B cell (primary cell): ENCODE measurements at regions not wholly inside any gene's neighbourhood (a gene's known extent, or its start where the extent isn't known, plus 50 kb on each side); places are given as distances from the start of the nearest gene placed in this dataset.

Experiments
- ATAC-seq: fragments of 200-7000 bp; cut with Tn5 transposase; one replicate; pipeline ENCODE4 v1.10.0; 2021; ENCODE audit warnings: low read depth, mild to moderate bottlenecking, moderate number of reproducible peaks, moderate library complexity
- CTCF ChIA-PET: fragments of 350-600 bp; sonication (Branson Sonifier 250); formaldehyde crosslinking; loops from one replicate; lab custom pipeline; 2021; ENCODE audit warnings: antibody characterized with exemption, inconsistent platforms; lab: Charles Lee
- POLR2A ChIA-PET: fragments of 350-600 bp; sonication (Branson Sonifier 250); formaldehyde crosslinking; loops from one replicate; lab custom pipeline; 2021; ENCODE audit warnings: antibody characterized with exemption; lab: Charles Lee
- DNase-seq: peaks from one replicate; pipeline ENCODE4 v3.0.0; 2013
- H2AFZ ChIP-seq: 2 replicates; pipeline ENCODE4 v1.6.1; 2012; ENCODE audit warnings: mild to moderate bottlenecking, low read depth, low read length; ENCODE audit not compliant: insufficient read depth, poor library complexity, severe bottlenecking
- H3K27ac ChIP-seq, 2 donors: 1 replicate in 1 of 2; 2 replicates in 1 of 2; pipeline ENCODE4 v1.5.1; 2012 to 2013; ENCODE audit warnings: low read length in 2 of 2, mild to moderate bottlenecking in 2 of 2, moderate library complexity in 1 of 2
- H3K27me3 ChIP-seq, 4 experiments: fragments of 200-600 bp in 1 of 4; sonication (generic) in 1 of 4; replicated peaks in 1 of 4; 1 replicate in 2 of 4; 2 replicates in 2 of 4; pipeline versions ENCODE4 v1.6.1 to v1.7.0; 2013 to 2016; ENCODE audit warnings: low read length in 3 of 4, mild to moderate bottlenecking in 2 of 4, mixed read lengths in 1 of 4, moderate library complexity in 1 of 4; ENCODE audit not compliant: insufficient read depth in 4 of 4, control insufficient read depth in 3 of 4; ENCODE audit errors: control extremely low read depth in 1 of 4
- H3K36me3 ChIP-seq, 2 experiments: replicated peaks in 1 of 2; 1 replicate in 1 of 2; 2 replicates in 1 of 2; pipeline versions ENCODE4 v1.6.1 to v1.7.1; 2013; ENCODE audit warnings: low read length in 1 of 2; ENCODE audit not compliant: insufficient read depth in 2 of 2, control insufficient read depth in 1 of 2; ENCODE audit errors: control extremely low read depth in 1 of 2, extremely low read depth in 1 of 2
- H3K4me1 ChIP-seq, 2 donors: fragments of 200-600 bp in 1 of 2; sonication (generic) in 1 of 2; 1 replicate in 1 of 2; 2 replicates in 1 of 2; pipeline versions ENCODE4 v1.5.1 to v1.6.1; 2013 to 2017; ENCODE audit warnings: low read length in 2 of 2; ENCODE audit not compliant: control insufficient read depth in 2 of 2, insufficient read depth in 2 of 2
- H3K4me2 ChIP-seq: replicated peaks from 2 replicates; pipeline ENCODE3; 2012; ENCODE audit warnings: mild to moderate bottlenecking, low read depth, low read length; ENCODE audit not compliant: poor library complexity, severe bottlenecking
- H3K4me3 ChIP-seq, 5 experiments: fragments of 200-600 bp in 1 of 5; sonication (generic) in 1 of 5; 1 replicate in 3 of 5; 2 replicates in 2 of 5; pipeline versions ENCODE4 v1.5.1 to v1.7.0; 2011 to 2016; ENCODE audit warnings: low read length in 4 of 5, mild to moderate bottlenecking in 4 of 5, low read depth in 2 of 5, control low read depth in 1 of 5, moderate library complexity in 1 of 5; ENCODE audit not compliant: insufficient read depth in 1 of 5; ENCODE audit errors: control extremely low read depth in 1 of 5, extremely low read depth in 1 of 5
- H3K79me2 ChIP-seq: fragments of 200-600 bp; sonication (generic); one replicate; pipeline ENCODE4 v1.6.0; 2016; ENCODE audit warnings: low read length; ENCODE audit not compliant: control insufficient read depth, insufficient read depth
- H3K9ac ChIP-seq: fragments of 200-600 bp; sonication (generic); 2 replicates; pipeline ENCODE4 v1.6.1; 2017; ENCODE audit warnings: mild to moderate bottlenecking, low read length, moderate library complexity
- H3K9me3 ChIP-seq, 3 donors: one replicate each; pipeline versions ENCODE4 v1.6.1 to v1.7.1; 2013; ENCODE audit warnings: low read length in 2 of 3; ENCODE audit not compliant: control insufficient read depth in 2 of 3, insufficient read depth in 1 of 3; ENCODE audit errors: control extremely low read depth in 1 of 3
- H4K20me1 ChIP-seq: 2 replicates; pipeline ENCODE4 v1.6.0; 2012; ENCODE audit warnings: mild to moderate bottlenecking, low read length; ENCODE audit not compliant: insufficient read depth, control insufficient read depth, poor library complexity, severe bottlenecking
- H3K27ac Mint-ChIP-seq: one replicate; pipeline ENCODE4 v1.8.0; 2021; ENCODE audit warnings: mixed read lengths
- H3K27me3 Mint-ChIP-seq: one replicate; pipeline ENCODE4 v1.8.0; 2021; ENCODE audit warnings: mixed read lengths
- H3K4me1 Mint-ChIP-seq: one replicate; pipeline ENCODE4 v1.8.0; 2021; ENCODE audit warnings: mixed read lengths
- H3K4me3 Mint-ChIP-seq: one replicate; pipeline ENCODE4 v1.8.0; 2021; ENCODE audit warnings: mixed read lengths
- H3K9me3 Mint-ChIP-seq: one replicate; pipeline ENCODE4 v1.8.0; 2022; ENCODE audit warnings: mixed read lengths; ENCODE audit not compliant: insufficient read depth
- EZH2 ChIP-seq: IDR thresholded peaks from 2 replicates; pipeline ENCODE4 v1.6.1; 2012; ENCODE audit warnings: borderline replicate concordance, low read depth, mild to moderate bottlenecking, moderate library complexity, low read length; ENCODE audit not compliant: insufficient read depth, poor library complexity, severe bottlenecking
- WGBS: methylation state at CpG from one replicate; pipeline ENCODE4 v1.1.5; 2013; ENCODE audit warnings: missing lambda C conversion rate; ENCODE audit not compliant: insufficient coverage; 5-methylcytosine and 5-hydroxymethylcytosine counted together
- intact Hi-C: fragments of 100-400 bp; cut with micrococcal nuclease; formaldehyde crosslinking; loops from one replicate; pipeline ENCODE4 v1.10.0; 2022
- TF ChIP-seq, protein P1 (sequence below): fragments of 200-600 bp; IDR thresholded peaks from one replicate; pipeline ENCODE4 v1.8.0; 2022; ENCODE audit warnings: antibody characterized with exemption, mild to moderate bottlenecking

DNA sequence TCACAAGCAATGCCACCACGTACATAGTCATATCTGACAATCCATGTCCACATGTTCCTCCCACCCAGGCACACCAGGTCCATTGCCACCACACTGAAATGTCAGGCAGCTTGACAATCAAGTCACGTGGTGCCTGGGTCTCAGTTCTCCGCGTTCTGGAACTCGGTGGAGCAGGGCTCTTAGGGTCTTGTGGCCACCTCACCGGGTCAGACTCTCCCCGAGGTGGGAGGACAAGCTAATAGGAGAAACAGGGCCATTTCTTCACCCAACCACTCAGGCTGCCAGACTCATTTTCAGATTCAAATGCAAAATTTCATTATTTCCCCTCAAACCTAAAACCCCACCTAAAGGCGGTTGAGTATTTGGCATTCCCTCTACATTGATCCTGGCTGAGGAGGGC, 200.5 kb upstream of the GAS1 start:
- H3K27me3 ChIP-seq: peaks cover 0 to 12% (median 5%) of the 10 kb centered on the region in 4 experiments
- no peaks in the 10 kb centered on the region for H3K4me1 Mint-ChIP-seq
- H3K27ac ChIP-seq: no peak overlapping the region
- H3K9ac ChIP-seq: no peak overlapping the region
- ATAC-seq (no peak), DNase-seq (no peak)
- intact Hi-C loops: no loop called here
- H3K4me2 ChIP-seq: no peak overlapping the region
- no peak overlapping the region for H3K4me3 Mint-ChIP-seq
- no peaks in the 10 kb centered on the region for H3K36me3 ChIP-seq
- H2AFZ ChIP-seq: no peak overlapping the region
- H3K4me3 ChIP-seq: no peak overlapping the region
- peaks cover 39% of the 10 kb centered on the region for H3K27me3 Mint-ChIP-seq
- peaks cover 0 to 16% (median 0%) of the 10 kb centered on the region in 3 donors for H3K9me3 ChIP-seq
- 90% methylated on average over 7 of the region's 8 CpGs for WGBS
- H3K79me2 ChIP-seq: no peaks in the 10 kb centered on the region
- no peaks in the 10 kb centered on the region for H3K9me3 Mint-ChIP-seq
- no peaks in the 10 kb centered on the region for H4K20me1 ChIP-seq
- TF ChIP-seq, protein P1, sequence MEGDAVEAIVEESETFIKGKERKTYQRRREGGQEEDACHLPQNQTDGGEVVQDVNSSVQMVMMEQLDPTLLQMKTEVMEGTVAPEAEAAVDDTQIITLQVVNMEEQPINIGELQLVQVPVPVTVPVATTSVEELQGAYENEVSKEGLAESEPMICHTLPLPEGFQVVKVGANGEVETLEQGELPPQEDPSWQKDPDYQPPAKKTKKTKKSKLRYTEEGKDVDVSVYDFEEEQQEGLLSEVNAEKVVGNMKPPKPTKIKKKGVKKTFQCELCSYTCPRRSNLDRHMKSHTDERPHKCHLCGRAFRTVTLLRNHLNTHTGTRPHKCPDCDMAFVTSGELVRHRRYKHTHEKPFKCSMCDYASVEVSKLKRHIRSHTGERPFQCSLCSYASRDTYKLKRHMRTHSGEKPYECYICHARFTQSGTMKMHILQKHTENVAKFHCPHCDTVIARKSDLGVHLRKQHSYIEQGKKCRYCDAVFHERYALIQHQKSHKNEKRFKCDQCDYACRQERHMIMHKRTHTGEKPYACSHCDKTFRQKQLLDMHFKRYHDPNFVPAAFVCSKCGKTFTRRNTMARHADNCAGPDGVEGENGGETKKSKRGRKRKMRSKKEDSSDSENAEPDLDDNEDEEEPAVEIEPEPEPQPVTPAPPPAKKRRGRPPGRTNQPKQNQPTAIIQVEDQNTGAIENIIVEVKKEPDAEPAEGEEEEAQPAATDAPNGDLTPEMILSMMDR: no peak
- TF ChIP-seq EZH2: no peak
- ChIA-PET CTCF (no interaction called here), POLR2A (no interaction called here)
- no peaks in the 10 kb centered on the region for H3K4me1 ChIP-seq
- H3K27ac Mint-ChIP-seq: no peak overlapping the region

- no peak for TF ChIP-seq EZH2
- TF ChIP-seq, protein P1: no peak
- DNase-seq: no peak
These were observed 201.2 kb upstream of the GAS1 start for GRCh38 chr9:87148331-87149104.

More at GRCh38 chr9:87148331-87149104, 201.2 kb upstream of the GAS1 start:
- H2AFZ ChIP-seq: no peak overlapping the region
- H3K4me2 ChIP-seq: no peak overlapping the region
- 13% methylated on average over 47 of the region's 49 CpGs for WGBS
- Mint-ChIP-seq H3K9me3 (no peaks in the 10 kb centered on the region), H3K4me1 (no peaks in the 10 kb centered on the region), H3K27me3 (peaks cover 39% of the 10 kb centered on the region), H3K4me3 (no peak overlapping the region), H3K27ac (no peak overlapping the region)
- H3K4me1 ChIP-seq: no peaks in the 10 kb centered on the region
- no peak overlapping the region for H3K27ac ChIP-seq
- CTCF ChIA-PET: no interaction called here
- intact Hi-C loops: no loop called here
- H3K36me3 ChIP-seq: no peaks in the 10 kb centered on the region
- H3K9me3 ChIP-seq: peaks cover 0 to 16% (median 0%) of the 10 kb centered on the region in 3 donors
- no peaks in the 10 kb centered on the region for H3K79me2 ChIP-seq
- ATAC-seq: no peak
- H3K4me3 ChIP-seq: no peak overlapping the region
- peaks cover 0 to 12% (median 5%) of the 10 kb centered on the region in 4 experiments for H3K27me3 ChIP-seq
- no peaks in the 10 kb centered on the region for H4K20me1 ChIP-seq
- no peak overlapping the region for H3K9ac ChIP-seq
- POLR2A ChIA-PET: no interaction called here
